ENCODE measurements at regions not wholly inside any gene's neighbourhood (a gene's known extent, or its start where the extent isn't known, plus 50 kb on each side); places are given as distances from the start of the nearest gene placed in this dataset.
A peak's percentile ranks its signal among the peaks of the same experiment; 100 is the strongest.

DNA sequence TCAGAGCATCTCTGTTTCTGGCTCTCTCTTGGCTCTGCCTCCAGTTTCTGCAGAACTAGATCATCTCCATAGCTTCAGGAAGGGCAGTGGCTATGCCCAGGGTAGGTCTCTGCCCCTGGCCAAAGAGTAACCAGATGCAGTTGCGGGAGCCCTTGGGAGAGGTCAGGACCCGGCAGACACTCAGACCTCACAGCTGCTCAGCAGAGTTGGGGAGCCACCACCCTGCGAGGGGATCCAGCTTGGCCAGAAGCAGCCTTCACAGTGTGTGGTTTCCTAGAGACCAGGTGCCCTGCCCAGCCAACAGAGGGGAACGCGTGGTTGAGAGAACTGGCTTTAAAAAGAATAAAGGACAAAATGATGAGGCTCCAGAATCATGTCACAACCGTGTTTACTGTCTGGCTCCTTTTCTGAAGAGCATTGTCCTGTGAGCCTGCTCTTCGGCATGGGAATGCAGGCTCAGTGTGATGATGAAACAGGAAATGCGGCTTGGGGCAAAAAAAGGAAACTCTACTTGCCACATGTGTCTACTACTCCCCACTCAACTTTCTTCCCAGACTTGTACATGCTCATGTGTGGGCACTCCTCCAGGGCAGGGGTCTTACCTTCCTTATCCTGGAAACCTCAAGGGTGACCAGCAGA is 243.1 kb downstream of the INHBA start:
- Histone ChIP-seq H3K36me3 (no peaks in the 10 kb centered on the region), H3K9me3 (no peaks in the 10 kb centered on the region), H3K27me3 (no peaks in the 10 kb centered on the region), H3K4me3 (ENCODE audit: low read depth in 1 of 2, low read length in 1 of 2) (peak overlapping the region; percentile 49 to 52), H3K27ac (peak overlapping the region; percentile 91), H3K4me1 (ENCODE audit: control insufficient read depth in 1 of 2, insufficient read depth in 1 of 2, low read depth in 1 of 2, low read length in 1 of 2) (peaks cover 29 to 36% of the 10 kb centered on the region in 2 experiments)
- TF ChIP-seq CTCF (IDR thresholded peaks at IDR 0.05) = no peak

DNA sequence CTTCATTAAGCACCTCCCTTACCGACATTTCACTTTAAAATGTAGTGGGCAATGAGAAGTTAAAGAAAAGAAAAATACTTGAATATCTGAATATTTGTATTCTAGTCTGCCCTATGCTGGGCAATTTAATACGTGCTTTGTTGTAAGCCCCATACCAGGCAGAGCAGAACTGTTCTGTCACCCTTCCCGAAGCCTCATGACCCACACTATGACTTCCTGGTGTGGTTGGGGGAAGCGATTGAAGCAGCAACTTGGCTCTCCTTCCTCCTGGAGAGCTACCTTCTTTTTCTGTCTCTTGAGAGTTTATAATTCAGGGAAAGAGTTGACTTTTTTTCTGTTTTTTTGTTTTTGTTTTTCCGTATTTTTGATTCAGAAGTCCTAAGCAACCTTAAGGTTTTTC is 243.7 kb downstream of the INHBA start:
- H3K36me3 ChIP-seq = no peaks in the 10 kb centered on the region
- TF ChIP-seq CTCF (IDR thresholded peaks at IDR 0.05) = no peak
- peak overlapping the region; percentile 49 to 52 for H3K4me3 ChIP-seq (ENCODE audit: low read depth in 1 of 2, low read length in 1 of 2)
- no peaks in the 10 kb centered on the region for H3K9me3 ChIP-seq
- no peaks in the 10 kb centered on the region for H3K27me3 ChIP-seq
- peak overlapping the region; percentile 91 for H3K27ac ChIP-seq
- H3K4me1 ChIP-seq (ENCODE audit: control insufficient read depth in 1 of 2, insufficient read depth in 1 of 2, low read depth in 1 of 2, low read length in 1 of 2) = peaks cover 29 to 36% of the 10 kb centered on the region in 2 experiments

DNA sequence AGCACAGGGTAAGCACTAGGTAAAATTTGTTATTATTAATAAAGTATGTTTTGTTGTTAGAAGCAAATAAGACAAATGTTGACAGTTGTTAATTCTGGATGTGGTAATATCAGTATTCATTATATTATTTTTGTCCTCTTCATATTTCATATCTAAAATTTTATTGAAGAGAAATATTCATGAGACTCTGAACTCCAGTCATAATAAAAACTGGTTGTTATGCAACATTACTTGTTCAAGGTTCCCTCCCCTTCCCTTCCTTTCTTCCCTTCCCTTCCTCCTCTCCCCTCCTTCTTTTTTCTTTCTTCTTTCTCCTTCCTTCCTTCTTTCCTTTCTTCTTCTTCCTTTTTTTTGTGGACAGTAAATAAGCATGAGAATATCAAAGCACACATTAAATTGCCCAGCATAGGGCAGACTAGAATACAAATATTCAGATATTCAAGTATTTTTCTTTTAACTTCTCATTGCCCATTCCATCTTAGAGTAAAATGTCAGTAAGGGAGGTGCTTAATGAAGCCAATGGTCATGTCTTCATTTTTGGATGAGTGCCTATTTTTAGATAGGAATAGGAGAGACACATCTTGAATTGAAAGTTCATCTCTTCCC is 245.0 kb downstream of the INHBA start:
- TF ChIP-seq CTCF (IDR thresholded peaks at IDR 0.05) = no peak
- Histone ChIP-seq H3K4me1 (ENCODE audit: control insufficient read depth in 1 of 2, insufficient read depth in 1 of 2, low read depth in 1 of 2, low read length in 1 of 2) (peaks cover 29 to 36% of the 10 kb centered on the region in 2 experiments), H3K9me3 (no peaks in the 10 kb centered on the region), H3K36me3 (no peaks in the 10 kb centered on the region), H3K27me3 (no peaks in the 10 kb centered on the region), H3K4me3 (ENCODE audit: low read depth in 1 of 2, low read length in 1 of 2) (no peak overlapping the region), H3K27ac (peak overlapping the region; percentile 41)

GRCh38 chr7:41451826-41452225 is 251.1 kb downstream of the INHBA start:
- Histone ChIP-seq H3K27ac (no peak overlapping the region), H3K4me1 (ENCODE audit: control insufficient read depth in 1 of 2, insufficient read depth in 1 of 2, low read depth in 1 of 2, low read length in 1 of 2) (peaks cover 0 to 4% of the 10 kb centered on the region in 2 experiments), H3K9me3 (no peaks in the 10 kb centered on the region), H3K36me3 (no peaks in the 10 kb centered on the region), H3K27me3 (no peaks in the 10 kb centered on the region), H3K4me3 (ENCODE audit: low read depth in 1 of 2, low read length in 1 of 2) (no peak overlapping the region)
- TF ChIP-seq CTCF (IDR thresholded peaks at IDR 0.05) = no peak

DNA sequence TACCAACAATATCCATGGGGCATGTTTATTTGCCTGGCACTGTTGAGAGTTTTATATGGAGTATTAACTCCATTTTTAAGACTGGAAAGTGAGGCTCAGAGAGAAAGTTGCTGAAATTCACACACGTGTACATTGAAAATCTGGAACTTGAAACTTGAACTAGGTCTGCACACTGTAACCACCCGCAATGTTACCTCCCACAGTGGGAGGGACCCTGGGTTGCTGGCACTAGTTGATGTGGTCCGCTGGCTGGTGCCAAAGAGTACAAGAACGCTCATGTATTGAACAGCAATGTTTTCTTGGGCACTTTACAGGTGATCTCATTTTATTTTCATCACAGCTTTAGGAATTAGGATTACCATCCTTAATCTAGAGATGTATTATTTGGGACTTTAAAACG is 253.2 kb downstream of the INHBA start:
- no peak for TF ChIP-seq CTCF (IDR thresholded peaks at IDR 0.05)
- Histone ChIP-seq H3K27me3 (no peaks in the 10 kb centered on the region), H3K9me3 (no peaks in the 10 kb centered on the region), H3K4me1 (ENCODE audit: control insufficient read depth in 1 of 2, insufficient read depth in 1 of 2, low read depth in 1 of 2, low read length in 1 of 2) (no peaks in the 10 kb centered on the region), H3K27ac (no peak overlapping the region), H3K4me3 (ENCODE audit: low read depth in 1 of 2, low read length in 1 of 2) (no peak overlapping the region), H3K36me3 (no peaks in the 10 kb centered on the region)
